ENCODE measurements at regions not wholly inside any gene's neighbourhood (a gene's known extent, or its start where the extent isn't known, plus 50 kb on each side); places are given as distances from the start of the nearest gene placed in this dataset.

GRCh38 chr2:182558564-182558963 lies 131.7 kb upstream of the PDE1A start:
- TF ChIP-seq SUZ12 (IDR thresholded peaks at IDR 0.05), result no peak
- TF ChIP-seq HDGF (IDR thresholded peaks at IDR 0.05; ENCODE audit: borderline replicate concordance), result no peak
- TF ChIP-seq TARDBP (IDR thresholded peaks at IDR 0.05), result no peak
- no peak for TF ChIP-seq NFRKB (IDR thresholded peaks at IDR 0.05)
- no peak for TF ChIP-seq ELF4 (IDR thresholded peaks at IDR 0.05)
- TF ChIP-seq SP1 (IDR thresholded peaks at IDR 0.05), result no peak

All from HEK293T (cell line).